Trophoblast cell (in vitro differentiated cells and primary cell): ENCODE measurements at regions not wholly inside any gene's neighbourhood (a gene's known extent, or its start where the extent isn't known, plus 50 kb on each side); places are given as distances from the start of the nearest gene placed in this dataset.

Source experiments
- DNase-seq, 2 donors: peaks; one replicate each; pipeline ENCODE4 v3.0.0-alpha.2; 2016
- H2AFZ ChIP-seq: 2 replicates; pipeline ENCODE4 v1.6.1; 2013; ENCODE audit warnings: low read length, moderate library complexity, mild to moderate bottlenecking; ENCODE audit not compliant: insufficient read depth, poor library complexity
- H2AK5ac ChIP-seq: 2 replicates; pipeline ENCODE4 v1.6.1; 2013; ENCODE audit warnings: mild to moderate bottlenecking, low read length
- H2BK120ac ChIP-seq: 2 replicates; pipeline ENCODE4 v1.6.1; 2013; ENCODE audit warnings: low read length, mild to moderate bottlenecking, moderate library complexity; ENCODE audit not compliant: insufficient read depth, poor library complexity
- H2BK12ac ChIP-seq: 2 replicates; pipeline ENCODE4 v1.6.1; 2013; ENCODE audit warnings: mild to moderate bottlenecking, low read length, moderate library complexity
- H2BK5ac ChIP-seq: 2 replicates; pipeline ENCODE4 v1.6.1; 2013; ENCODE audit warnings: low read length, low read depth, moderate library complexity, mild to moderate bottlenecking; ENCODE audit not compliant: poor library complexity
- H3K14ac ChIP-seq: 2 replicates; pipeline ENCODE4 v1.6.1; 2013; ENCODE audit warnings: mild to moderate bottlenecking, low read length
- H3K18ac ChIP-seq: 2 replicates; pipeline ENCODE4 v1.6.1; 2013; ENCODE audit warnings: mild to moderate bottlenecking, low read length
- H3K23ac ChIP-seq: 2 replicates; pipeline ENCODE4 v1.6.1; 2013; ENCODE audit warnings: low read length
- H3K27ac ChIP-seq: 2 replicates; pipeline ENCODE4 v1.5.1; 2013; ENCODE audit warnings: low read depth, mild to moderate bottlenecking, inconsistent platforms, low read length, moderate library complexity
- H3K27me3 ChIP-seq: 2 replicates; pipeline ENCODE4 v1.6.1; 2013; ENCODE audit warnings: inconsistent platforms, mild to moderate bottlenecking, low read length, moderate library complexity; ENCODE audit not compliant: insufficient read depth
- H3K36me3 ChIP-seq, 2 experiments: 1 replicate in 1 of 2; 2 replicates in 1 of 2; pipeline ENCODE4 v1.6.1; 2013; ENCODE audit warnings: low read length in 2 of 2, mild to moderate bottlenecking in 2 of 2, moderate library complexity in 1 of 2; ENCODE audit not compliant: insufficient read depth in 2 of 2, control insufficient read depth in 1 of 2
- H3K4ac ChIP-seq: 2 replicates; pipeline ENCODE4 v1.6.1; 2013; ENCODE audit warnings: low read depth, mild to moderate bottlenecking, low read length, moderate library complexity
- H3K4me1 ChIP-seq, 2 experiments: 1 replicate in 1 of 2; 2 replicates in 1 of 2; pipeline ENCODE4 v1.6.1; 2013; ENCODE audit warnings: low read length in 2 of 2, mild to moderate bottlenecking in 2 of 2, moderate library complexity in 1 of 2; ENCODE audit not compliant: insufficient read depth in 2 of 2, control insufficient read depth in 1 of 2
- H3K4me2 ChIP-seq: 2 replicates; pipeline ENCODE4 v1.6.1; 2013; ENCODE audit warnings: inconsistent platforms, mild to moderate bottlenecking, low read length, moderate library complexity
- H3K4me3 ChIP-seq: 2 replicates; pipeline ENCODE4 v1.5.1; 2013; ENCODE audit warnings: mild to moderate bottlenecking, low read depth, low read length, inconsistent platforms
- H3K79me1 ChIP-seq: one replicate; pipeline ENCODE4 v1.6.1; 2013; ENCODE audit warnings: low read length
- H3K79me2 ChIP-seq: 2 replicates; pipeline ENCODE4 v1.6.1; 2013; ENCODE audit warnings: low read length, mild to moderate bottlenecking; ENCODE audit not compliant: control insufficient read depth, insufficient read depth, poor library complexity
- H3K9ac ChIP-seq: 2 replicates; pipeline ENCODE4 v1.6.1; 2013; ENCODE audit warnings: mild to moderate bottlenecking, low read length
- H3K9me3 ChIP-seq: 2 replicates; pipeline ENCODE4 v1.6.1; 2013; ENCODE audit warnings: low read depth, mild to moderate bottlenecking, control low read depth, inconsistent platforms, low read length; ENCODE audit not compliant: insufficient read depth
- H4K12ac ChIP-seq: 2 replicates; pipeline ENCODE4 v1.6.1; 2013; ENCODE audit warnings: low read depth, mild to moderate bottlenecking, low read length, moderate library complexity
- H4K8ac ChIP-seq: 2 replicates; pipeline ENCODE4 v1.6.1; 2013; ENCODE audit warnings: low read depth, mild to moderate bottlenecking, low read length, moderate library complexity
- H4K91ac ChIP-seq: one replicate; pipeline ENCODE4 v1.6.1; 2013; ENCODE audit warnings: low read depth, mild to moderate bottlenecking, low read length, moderate library complexity
- WGBS: extraction: QIAGEN DNeasy Blood & Tissue Kit; methylation state at CpG from one replicate; pipeline ENCODE4 v1.1.7; 2013; ENCODE audit warnings: missing lambda C conversion rate; ENCODE audit not compliant: insufficient read length, insufficient coverage; ENCODE audit errors: extremely low coverage; 5-methylcytosine and 5-hydroxymethylcytosine counted together

- DNase-seq, result peak; percentile 35 to 63
Observed at GRCh38 chr17:5706577-5707210, 122.4 kb upstream of the NLRP1 start.

GRCh38 chr17:5707482-5707881 is 123.2 kb upstream of the NLRP1 start:
- no peak for DNase-seq
- Histone ChIP-seq H2BK12ac (no peak overlapping the region), H3K79me2 (no peaks in the 10 kb centered on the region), H3K4me3 (no peak overlapping the region), H3K4ac (no peak overlapping the region), H3K9me3 (no peaks in the 10 kb centered on the region), H3K18ac (no peak overlapping the region), H3K79me1 (no peaks in the 10 kb centered on the region), H3K23ac (no peak overlapping the region), H3K9ac (no peak overlapping the region), H3K27me3 (no peaks in the 10 kb centered on the region), H4K91ac (no peak overlapping the region), H4K12ac (no peak overlapping the region), H4K8ac (no peak overlapping the region), H3K14ac (no peak overlapping the region), H3K4me2 (no peak overlapping the region), H2BK120ac (no peak overlapping the region), H2AFZ (no peak overlapping the region), H3K4me1 (no peaks in the 10 kb centered on the region), H2BK5ac (no peak overlapping the region), H3K27ac (no peak overlapping the region), H2AK5ac (no peak overlapping the region), H3K36me3 (no peaks in the 10 kb centered on the region)
- WGBS, result no CpG with 5 or more reads among the region's 5 CpGs

More at GRCh38 chr17:5706577-5707210, 122.4 kb upstream of the NLRP1 start:
- H2AK5ac ChIP-seq, result no peak overlapping the region
- no peak overlapping the region for H3K4ac ChIP-seq
- no peak overlapping the region for H2BK12ac ChIP-seq
- no peak overlapping the region for H4K8ac ChIP-seq
- no peak overlapping the region for H2BK5ac ChIP-seq
- H2AFZ ChIP-seq, result no peak overlapping the region
- H2BK120ac ChIP-seq, result no peak overlapping the region
- no peaks in the 10 kb centered on the region for H3K9me3 ChIP-seq
- H3K18ac ChIP-seq, result no peak overlapping the region
- WGBS, result no CpG with 5 or more reads among the region's 8 CpGs
- no peak overlapping the region for H3K27ac ChIP-seq
- no peaks in the 10 kb centered on the region for H3K79me1 ChIP-seq
- no peak overlapping the region for H3K23ac ChIP-seq
- no peaks in the 10 kb centered on the region for H3K27me3 ChIP-seq
- H4K91ac ChIP-seq, result no peak overlapping the region
- no peaks in the 10 kb centered on the region for H3K4me1 ChIP-seq
- H3K9ac ChIP-seq, result no peak overlapping the region
- H3K4me3 ChIP-seq, result no peak overlapping the region
- H3K14ac ChIP-seq, result no peak overlapping the region
- no peaks in the 10 kb centered on the region for H3K79me2 ChIP-seq
- no peaks in the 10 kb centered on the region for H3K36me3 ChIP-seq
- no peak overlapping the region for H3K4me2 ChIP-seq
- H4K12ac ChIP-seq, result no peak overlapping the region

- Histone ChIP-seq H3K36me3 (no peaks in the 10 kb centered on the region), H3K14ac (no peak overlapping the region), H3K4me1 (no peaks in the 10 kb centered on the region), H3K79me1 (no peaks in the 10 kb centered on the region), H3K4me2 (no peak overlapping the region), H3K23ac (no peak overlapping the region), H2BK5ac (no peak overlapping the region), H2BK12ac (no peak overlapping the region), H2BK120ac (no peak overlapping the region), H3K27me3 (no peaks in the 10 kb centered on the region), H2AFZ (no peak overlapping the region), H2AK5ac (no peak overlapping the region), H3K18ac (no peak overlapping the region), H3K27ac (no peak overlapping the region), H4K8ac (no peak overlapping the region), H3K79me2 (no peaks in the 10 kb centered on the region), H3K4ac (no peak overlapping the region), H4K91ac (no peak overlapping the region), H3K9ac (no peak overlapping the region), H4K12ac (no peak overlapping the region), H3K9me3 (no peaks in the 10 kb centered on the region), H3K4me3 (no peak overlapping the region)
- DNase-seq, result no peak
Observed at GRCh38 chr17:5708344-5708743, 124.0 kb upstream of the NLRP1 start.

GRCh38 chr17:5711344-5711743 is 127.0 kb upstream of the NLRP1 start:
- Histone ChIP-seq H2AK5ac (no peak overlapping the region), H3K27me3 (no peaks in the 10 kb centered on the region), H4K91ac (no peak overlapping the region), H3K4me3 (no peak overlapping the region), H3K23ac (no peak overlapping the region), H3K4ac (no peak overlapping the region), H3K4me1 (no peaks in the 10 kb centered on the region), H3K9me3 (no peaks in the 10 kb centered on the region), H2BK5ac (no peak overlapping the region), H2BK120ac (no peak overlapping the region), H3K18ac (no peak overlapping the region), H2AFZ (no peak overlapping the region), H3K9ac (no peak overlapping the region), H3K4me2 (no peak overlapping the region), H3K79me1 (no peaks in the 10 kb centered on the region), H4K8ac (no peak overlapping the region), H3K14ac (no peak overlapping the region), H3K27ac (no peak overlapping the region), H4K12ac (no peak overlapping the region), H3K36me3 (no peaks in the 10 kb centered on the region), H2BK12ac (no peak overlapping the region), H3K79me2 (no peaks in the 10 kb centered on the region)
- WGBS, result no CpG with 5 or more reads among the region's 8 CpGs
- no peak for DNase-seq
